ENCODE measurements at regions not wholly inside any gene's neighbourhood (a gene's known extent, or its start where the extent isn't known, plus 50 kb on each side); places are given as distances from the start of the nearest gene placed in this dataset.

GRCh38 chr13:63208826-63209225 is 1793.2 kb upstream of the PCDH20 start:
- ChIA-PET CTCF (no interaction called here), RAD21 (ENCODE audit: unreplicated experiment) (no interaction called here), SMC1A (ENCODE audit: uncharacterized antibody, unreplicated experiment) (interaction anchor here (0.7 kb wide), 1 partner anchor 15 kb away, joined by 3 read pairs; no protein-coding TSS in a partner anchor), POLR2A (no interaction called here)
- no TSS peak for BruUV-seq (replicated peaks)
- Histone ChIP-seq H3K79me2 (ENCODE audit: control insufficient read depth, insufficient read depth, low read length) (no peaks in the 10 kb centered on the region), H4K20me1 (ENCODE audit: control insufficient read depth, insufficient read depth) (no peaks in the 10 kb centered on the region), H3K27ac (ENCODE audit: control insufficient read depth, insufficient read depth) (no peak overlapping the region), H2AFZ (ENCODE audit: control insufficient read depth, low read depth, low read length) (no peak overlapping the region), H3K4me2 (ENCODE audit: control insufficient read depth, insufficient read depth) (no peak overlapping the region), H3K27me3 (replicated peaks in 1 of 2; ENCODE audit: control insufficient read depth in 2 of 2, insufficient read depth in 2 of 2, low read length in 1 of 2) (no peaks in the 10 kb centered on the region), H3K36me3 (ENCODE audit: control insufficient read depth in 2 of 2, insufficient read depth in 2 of 2, low read length in 1 of 2) (no peaks in the 10 kb centered on the region), H3K9me3 (replicated peaks; ENCODE audit: control insufficient read depth, insufficient read depth, low read length) (no peaks in the 10 kb centered on the region), H3K4me3 (no peak overlapping the region), H3K4me1 (ENCODE audit: control insufficient read depth, insufficient read depth, low read length) (no peaks in the 10 kb centered on the region), H3K9ac (ENCODE audit: control insufficient read depth, insufficient read depth, low read length) (no peak overlapping the region)
- no peak for TF ChIP-seq CBX5 (IDR thresholded peaks at IDR 0.05; ENCODE audit: low read depth)
- TF ChIP-seq, protein P1, sequence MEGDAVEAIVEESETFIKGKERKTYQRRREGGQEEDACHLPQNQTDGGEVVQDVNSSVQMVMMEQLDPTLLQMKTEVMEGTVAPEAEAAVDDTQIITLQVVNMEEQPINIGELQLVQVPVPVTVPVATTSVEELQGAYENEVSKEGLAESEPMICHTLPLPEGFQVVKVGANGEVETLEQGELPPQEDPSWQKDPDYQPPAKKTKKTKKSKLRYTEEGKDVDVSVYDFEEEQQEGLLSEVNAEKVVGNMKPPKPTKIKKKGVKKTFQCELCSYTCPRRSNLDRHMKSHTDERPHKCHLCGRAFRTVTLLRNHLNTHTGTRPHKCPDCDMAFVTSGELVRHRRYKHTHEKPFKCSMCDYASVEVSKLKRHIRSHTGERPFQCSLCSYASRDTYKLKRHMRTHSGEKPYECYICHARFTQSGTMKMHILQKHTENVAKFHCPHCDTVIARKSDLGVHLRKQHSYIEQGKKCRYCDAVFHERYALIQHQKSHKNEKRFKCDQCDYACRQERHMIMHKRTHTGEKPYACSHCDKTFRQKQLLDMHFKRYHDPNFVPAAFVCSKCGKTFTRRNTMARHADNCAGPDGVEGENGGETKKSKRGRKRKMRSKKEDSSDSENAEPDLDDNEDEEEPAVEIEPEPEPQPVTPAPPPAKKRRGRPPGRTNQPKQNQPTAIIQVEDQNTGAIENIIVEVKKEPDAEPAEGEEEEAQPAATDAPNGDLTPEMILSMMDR (IDR thresholded peaks at IDR 0.05 in 2 of 3, conservative IDR thresholded peaks at IDR 0.05 in 1 of 3; ENCODE audit: control insufficient read depth in 2 of 3, extremely low read depth in 1 of 3, insufficient read depth in 1 of 3, low read depth in 3 of 3, low read length in 3 of 3), result no peak
- no peak for TF ChIP-seq ZZZ3 (IDR thresholded peaks at IDR 0.05; ENCODE audit: control insufficient read depth, insufficient read length, low read depth)
- no peak for TF ChIP-seq BCLAF1 (IDR thresholded peaks at IDR 0.05)
- intact Hi-C loops (cut with micrococcal nuclease; ENCODE audit: unreplicated experiment), result no loop called here
- 0% methylated on average over 3 of the region's 3 CpGs for WGBS (ENCODE audit: insufficient coverage, insufficient replicate concordance, low lambda C conversion rate, missing lambda C conversion rate)
- DNase-seq (ENCODE audit: low read depth, low spot score) (no peak), FAIRE-seq (no peak), ATAC-seq (no peak)
- in situ Hi-C loops (cut with MboI), result no loop called here
